Neutrophil (primary cell): ENCODE measurements at regions not wholly inside any gene's neighbourhood (a gene's known extent, or its start where the extent isn't known, plus 50 kb on each side); places are given as distances from the start of the nearest gene placed in this dataset.

ENCODE experiments used
- H3K27ac ChIP-seq: fragments of 200-600 bp; sonication (generic); 2 replicates; pipeline ENCODE4 v1.5.1; 2016; ENCODE audit warnings: mild to moderate bottlenecking, moderate library complexity
- H3K27me3 ChIP-seq: fragments of 200-600 bp; sonication (generic); 2 replicates; pipeline ENCODE4 v1.6.0; 2016; ENCODE audit warnings: mild to moderate bottlenecking
- H3K36me3 ChIP-seq: fragments of 200-600 bp; sonication (generic); 2 replicates; pipeline ENCODE4 v1.5.1; 2017
- H3K4me1 ChIP-seq, 2 experiments: fragments of 200-600 bp in 1 of 2; sonication (generic) in 1 of 2; 1 replicate in 1 of 2; 2 replicates in 1 of 2; pipeline versions ENCODE4 v1.5.1 to v1.6.1; 2013 to 2016; ENCODE audit warnings: low read depth in 1 of 2, low read length in 1 of 2, mild to moderate bottlenecking in 1 of 2, moderate library complexity in 1 of 2; ENCODE audit not compliant: control insufficient read depth in 1 of 2, insufficient read depth in 1 of 2
- H3K4me3 ChIP-seq, 2 experiments: fragments of 200-600 bp in 1 of 2; sonication (generic) in 1 of 2; 1 replicate in 1 of 2; 2 replicates in 1 of 2; pipeline ENCODE4 v1.5.1; 2013 to 2016; ENCODE audit warnings: low read depth in 1 of 2, low read length in 1 of 2, mild to moderate bottlenecking in 1 of 2, moderate library complexity in 1 of 2
- H3K9me3 ChIP-seq: fragments of 200-600 bp; sonication (generic); 2 replicates; pipeline ENCODE4 v1.5.1; 2016
- CTCF ChIP-seq: fragments of 200-600 bp; sonication (generic); IDR thresholded peaks from 2 replicates; pipeline ENCODE4 v1.5.1; 2016; ENCODE audit warnings: antibody characterized with exemption

- H3K36me3 ChIP-seq: no peaks in the 10 kb centered on the region
- no peak overlapping the region for H3K4me3 ChIP-seq
- peaks cover 61% of the 10 kb centered on the region for H3K27me3 ChIP-seq
- H3K9me3 ChIP-seq: no peaks in the 10 kb centered on the region
- H3K27ac ChIP-seq: no peak overlapping the region
- no peak for TF ChIP-seq CTCF
- H3K4me1 ChIP-seq: no peaks in the 10 kb centered on the region
Measured at GRCh38 chr17:73936908-73937627, 266.4 kb upstream of the RPL38 start.

- Histone ChIP-seq H3K9me3 (no peaks in the 10 kb centered on the region), H3K4me1 (no peaks in the 10 kb centered on the region), H3K4me3 (no peak overlapping the region), H3K36me3 (no peaks in the 10 kb centered on the region), H3K27ac (no peak overlapping the region), H3K27me3 (peaks cover 47% of the 10 kb centered on the region)
- TF ChIP-seq CTCF: no peak
Measured at GRCh38 chr17:73938706-73939105, 264.8 kb upstream of the RPL38 start.

GRCh38 chr17:73939806-73940205 is 263.7 kb upstream of the RPL38 start:
- no peak overlapping the region for H3K4me3 ChIP-seq
- H3K27me3 ChIP-seq: peaks cover 40% of the 10 kb centered on the region
- H3K4me1 ChIP-seq: no peaks in the 10 kb centered on the region
- H3K27ac ChIP-seq: no peak overlapping the region
- H3K36me3 ChIP-seq: no peaks in the 10 kb centered on the region
- H3K9me3 ChIP-seq: no peaks in the 10 kb centered on the region
- no peak for TF ChIP-seq CTCF

GRCh38 chr17:73940511-73940910 is 263.0 kb upstream of the RPL38 start:
- peaks cover 42% of the 10 kb centered on the region for H3K27me3 ChIP-seq
- H3K36me3 ChIP-seq: no peaks in the 10 kb centered on the region
- H3K4me1 ChIP-seq: no peaks in the 10 kb centered on the region
- H3K27ac ChIP-seq: no peak overlapping the region
- TF ChIP-seq CTCF: no peak
- no peaks in the 10 kb centered on the region for H3K9me3 ChIP-seq
- H3K4me3 ChIP-seq: no peak overlapping the region

GRCh38 chr17:73941919-73942530 is 261.5 kb upstream of the RPL38 start:
- Histone ChIP-seq H3K4me3 (no peak overlapping the region), H3K9me3 (no peaks in the 10 kb centered on the region), H3K36me3 (no peaks in the 10 kb centered on the region), H3K27ac (no peak overlapping the region), H3K27me3 (peaks cover 48% of the 10 kb centered on the region), H3K4me1 (no peaks in the 10 kb centered on the region)
- TF ChIP-seq CTCF: no peak
